ENCODE measurements at regions not wholly inside any gene's neighbourhood (a gene's known extent, or its start where the extent isn't known, plus 50 kb on each side); places are given as distances from the start of the nearest gene placed in this dataset.

DNA sequence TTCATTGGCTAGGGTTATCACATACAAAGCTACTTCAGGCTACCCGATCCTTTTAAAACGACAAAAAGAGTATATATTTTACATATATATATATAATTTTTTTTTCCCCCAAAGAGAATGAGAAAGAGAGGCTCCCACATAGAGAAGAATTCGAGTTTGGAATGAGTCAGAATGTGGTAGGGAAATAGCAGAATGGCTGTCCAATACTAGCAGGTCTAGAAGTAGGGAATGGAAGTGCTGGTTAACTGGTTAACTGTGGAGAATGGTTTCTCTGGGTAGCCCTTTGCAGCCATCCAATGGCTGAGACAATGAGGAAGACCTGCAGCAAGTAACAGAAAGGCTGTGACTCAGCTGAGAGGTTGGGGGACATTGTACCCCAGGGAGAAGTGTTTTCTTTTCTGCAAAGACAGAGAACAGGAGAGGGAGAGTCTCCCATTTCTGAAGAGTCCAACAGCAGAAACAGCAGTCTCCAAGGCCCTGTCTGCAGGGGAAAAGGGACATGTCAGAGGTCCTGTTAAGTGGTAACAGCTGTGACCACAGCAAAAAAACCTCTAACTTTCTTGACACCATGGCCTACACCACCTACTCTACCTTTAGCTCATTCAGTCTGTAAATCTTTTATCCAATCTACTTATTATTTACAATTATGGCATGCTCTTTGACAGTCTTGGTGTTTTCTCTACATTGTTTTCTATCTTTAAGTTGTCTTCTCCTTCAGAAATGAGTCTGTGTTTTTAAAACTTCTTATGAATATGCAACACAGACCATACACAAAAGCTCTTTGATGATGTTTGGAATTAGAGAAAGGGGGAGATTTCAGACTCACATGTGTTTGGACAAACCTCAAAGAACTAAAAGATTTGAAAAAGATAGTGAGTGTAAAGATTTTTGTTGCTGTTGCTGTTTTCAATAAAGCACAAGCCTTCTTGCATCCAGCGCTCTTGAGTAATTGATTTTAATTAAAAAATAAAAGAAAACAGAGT, 116.1 kb upstream of the SLC7A14 start:
- 87% methylated on average over 1 of the region's 4 CpGs for WGBS
- Histone ChIP-seq H3K9ac (ENCODE audit: low read depth, low read length) (no peak overlapping the region), H3K27ac (ENCODE audit: low read depth, low read length) (no peak overlapping the region), H3K27me3 (ENCODE audit: insufficient read depth, low read length) (no peaks in the 10 kb centered on the region), H3K36me3 (ENCODE audit: insufficient read depth, low read length) (no peaks in the 10 kb centered on the region), H3K4me3 (ENCODE audit: low read length) (no peak overlapping the region), H3K4me1 (ENCODE audit: insufficient read depth, low read length) (peaks cover 18% of the 10 kb centered on the region), H3K9me3 (ENCODE audit: insufficient read depth, low read depth, low read length) (no peaks in the 10 kb centered on the region)

DNA sequence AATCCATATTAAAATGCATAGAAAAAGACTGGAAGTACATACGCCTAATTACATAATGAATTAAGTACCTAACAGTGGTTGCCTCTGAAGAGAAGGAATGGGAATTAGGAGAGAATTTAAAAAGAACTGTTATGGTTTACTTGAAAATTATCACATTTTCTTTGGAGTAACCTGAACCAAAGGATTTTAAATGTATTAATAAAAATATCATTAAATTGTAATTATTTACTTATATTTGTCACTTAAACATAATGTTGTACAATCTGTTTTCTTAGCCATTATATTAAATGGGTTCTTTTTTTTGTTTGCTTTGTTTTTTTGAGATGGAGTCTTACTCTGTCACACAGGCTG, 114.2 kb upstream of the SLC7A14 start:
- no CpG with 5 or more reads among the region's 1 CpG for WGBS
- H3K9me3 ChIP-seq (ENCODE audit: insufficient read depth, low read depth, low read length) = no peaks in the 10 kb centered on the region
- H3K9ac ChIP-seq (ENCODE audit: low read depth, low read length) = no peak overlapping the region
- peaks cover 18% of the 10 kb centered on the region for H3K4me1 ChIP-seq (ENCODE audit: insufficient read depth, low read length)
- H3K27ac ChIP-seq (ENCODE audit: low read depth, low read length) = no peak overlapping the region
- no peaks in the 10 kb centered on the region for H3K36me3 ChIP-seq (ENCODE audit: insufficient read depth, low read length)
- H3K4me3 ChIP-seq (ENCODE audit: low read length) = no peak overlapping the region
- H3K27me3 ChIP-seq (ENCODE audit: insufficient read depth, low read length) = no peaks in the 10 kb centered on the region

DNA sequence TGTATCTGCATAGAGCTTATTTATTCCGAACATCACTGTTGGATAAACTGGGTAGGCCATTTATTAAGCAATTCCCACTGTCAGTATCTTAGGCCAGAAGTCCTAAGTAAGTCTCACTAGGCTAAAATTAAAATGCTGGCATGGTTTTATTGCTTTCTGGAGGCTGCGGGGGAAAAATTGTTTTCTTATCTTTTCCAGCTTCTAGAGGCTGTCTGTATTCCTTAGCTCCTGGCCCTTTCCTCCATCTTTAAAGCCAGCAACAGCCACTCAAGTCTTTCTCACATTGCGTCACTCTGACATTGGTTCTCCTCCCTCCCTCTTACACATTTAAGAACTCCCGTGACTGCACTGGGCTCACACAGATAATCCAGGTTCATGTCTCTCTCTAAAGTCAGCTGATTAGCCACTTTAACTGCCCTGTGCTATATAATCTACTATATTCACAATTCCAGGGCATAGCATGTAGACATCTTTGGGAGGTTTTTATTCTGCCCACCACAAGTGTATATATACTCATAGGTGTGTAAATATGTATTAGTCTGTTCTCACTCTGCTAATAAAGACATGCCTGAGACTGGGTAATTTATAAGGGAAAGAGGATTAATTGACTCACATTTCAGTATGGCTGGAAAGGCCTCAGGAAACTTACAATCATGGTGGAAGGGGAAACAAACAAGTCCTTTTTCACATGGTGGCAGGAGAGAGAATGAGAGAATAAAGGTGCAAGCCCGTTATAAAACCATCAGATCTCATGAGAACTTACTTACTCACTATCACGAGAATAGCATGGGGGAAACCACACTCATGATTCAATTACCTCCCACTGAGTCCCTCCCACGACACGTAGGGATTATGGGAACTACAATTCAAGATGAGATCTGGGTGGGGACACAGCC, 113.5 kb upstream of the SLC7A14 start:
- H3K4me3 ChIP-seq (ENCODE audit: low read length) = no peak overlapping the region
- H3K9ac ChIP-seq (ENCODE audit: low read depth, low read length) = no peak overlapping the region
- WGBS = 91% methylated on average over 7 of the region's 8 CpGs

DNA sequence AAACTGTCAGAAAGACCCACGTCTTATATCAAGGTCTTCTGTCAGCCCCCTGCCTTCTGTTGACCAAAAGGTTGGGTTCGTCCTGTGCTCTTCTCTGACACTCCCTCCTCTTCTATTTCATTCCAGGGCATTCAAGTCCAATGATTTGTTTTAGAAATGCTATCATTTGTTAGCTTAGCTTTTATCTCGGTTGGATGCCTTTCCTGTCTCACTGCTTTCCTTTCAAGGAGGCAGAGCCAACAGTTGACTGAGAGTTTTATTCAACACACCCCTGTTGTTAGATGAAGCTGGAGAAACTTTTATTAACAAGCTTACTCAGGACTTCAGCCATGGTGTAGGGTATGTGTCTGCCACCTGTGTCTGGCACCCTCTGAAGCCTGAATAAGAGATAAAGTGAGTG, 112.0 kb upstream of the SLC7A14 start:
- H3K36me3 ChIP-seq (ENCODE audit: insufficient read depth, low read length) = no peaks in the 10 kb centered on the region
- no peak overlapping the region for H3K27ac ChIP-seq (ENCODE audit: low read depth, low read length)
- H3K9me3 ChIP-seq (ENCODE audit: insufficient read depth, low read depth, low read length) = no peaks in the 10 kb centered on the region
- peaks cover 13% of the 10 kb centered on the region for H3K4me1 ChIP-seq (ENCODE audit: insufficient read depth, low read length)
- 60% methylated on average over 3 of the region's 3 CpGs for WGBS
- no peak overlapping the region for H3K9ac ChIP-seq (ENCODE audit: low read depth, low read length)
- H3K27me3 ChIP-seq (ENCODE audit: insufficient read depth, low read length) = no peaks in the 10 kb centered on the region
- no peak overlapping the region for H3K4me3 ChIP-seq (ENCODE audit: low read length)

More for the DNA sequence above, 113.5 kb upstream of the SLC7A14 start:
- Histone ChIP-seq H3K27ac (ENCODE audit: low read depth, low read length) (no peak overlapping the region), H3K27me3 (ENCODE audit: insufficient read depth, low read length) (no peaks in the 10 kb centered on the region), H3K9me3 (ENCODE audit: insufficient read depth, low read depth, low read length) (no peaks in the 10 kb centered on the region), H3K4me1 (ENCODE audit: insufficient read depth, low read length) (peaks cover 18% of the 10 kb centered on the region), H3K36me3 (ENCODE audit: insufficient read depth, low read length) (no peaks in the 10 kb centered on the region)

DNA sequence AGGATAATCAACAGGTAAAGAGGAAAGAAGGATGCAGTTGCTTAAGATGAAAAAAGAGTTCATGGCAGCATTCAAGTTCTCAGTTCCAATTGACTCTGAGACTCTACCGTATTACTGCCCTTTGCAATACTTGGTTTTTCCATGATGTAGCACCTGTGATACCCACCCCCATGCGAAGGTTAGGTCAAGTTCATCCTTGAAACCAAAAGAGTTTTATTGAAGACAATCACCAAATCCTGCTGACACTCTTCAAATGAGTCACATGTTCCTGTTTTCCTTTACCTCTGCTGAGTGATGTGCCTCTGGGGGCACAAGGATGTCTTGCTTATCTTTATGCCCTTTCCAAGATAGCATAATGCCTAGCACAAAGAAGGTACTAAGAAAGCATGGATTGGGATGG, 111.3 kb upstream of the SLC7A14 start:
- no peaks in the 10 kb centered on the region for H3K9me3 ChIP-seq (ENCODE audit: insufficient read depth, low read depth, low read length)
- H3K27me3 ChIP-seq (ENCODE audit: insufficient read depth, low read length) = no peaks in the 10 kb centered on the region
- no peaks in the 10 kb centered on the region for H3K36me3 ChIP-seq (ENCODE audit: insufficient read depth, low read length)
- no peak overlapping the region for H3K9ac ChIP-seq (ENCODE audit: low read depth, low read length)
- WGBS = 90% methylated on average over 2 of the region's 2 CpGs
- H3K4me1 ChIP-seq (ENCODE audit: insufficient read depth, low read length) = peaks cover 14% of the 10 kb centered on the region
- no peak overlapping the region for H3K4me3 ChIP-seq (ENCODE audit: low read length)
- H3K27ac ChIP-seq (ENCODE audit: low read depth, low read length) = no peak overlapping the region

DNA sequence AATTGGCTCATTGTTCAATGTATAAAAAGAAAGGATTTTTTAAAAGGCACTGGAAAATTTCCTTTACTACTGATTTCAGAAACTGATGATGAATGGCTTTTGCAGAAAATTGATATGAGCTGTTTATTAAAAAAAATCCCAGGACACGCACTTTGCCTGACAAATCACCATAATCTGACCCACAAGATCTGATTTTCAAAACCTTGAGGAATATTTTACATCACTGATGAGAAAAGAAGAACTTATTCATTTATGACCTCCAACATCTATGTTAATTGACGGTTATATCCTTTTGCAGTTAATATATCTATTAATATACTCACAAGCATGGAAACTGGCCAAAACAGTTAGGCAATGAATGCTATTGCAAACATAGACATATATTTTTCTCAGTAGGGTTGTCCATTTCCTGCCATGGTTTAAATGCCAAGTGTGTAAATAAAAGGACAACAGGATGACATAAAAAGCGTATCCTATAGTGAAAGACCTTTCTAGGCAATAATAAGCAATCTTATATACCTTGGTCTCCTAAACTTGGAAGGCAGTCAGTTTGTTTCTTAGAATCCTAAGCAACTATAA, 109.7 kb upstream of the SLC7A14 start:
- WGBS = 88% methylated on average over 3 of the region's 3 CpGs
- peaks cover 16% of the 10 kb centered on the region for H3K4me1 ChIP-seq (ENCODE audit: insufficient read depth, low read length)
- no peaks in the 10 kb centered on the region for H3K9me3 ChIP-seq (ENCODE audit: insufficient read depth, low read depth, low read length)
- no peak overlapping the region for H3K4me3 ChIP-seq (ENCODE audit: low read length)
- H3K36me3 ChIP-seq (ENCODE audit: insufficient read depth, low read length) = no peaks in the 10 kb centered on the region
- H3K27ac ChIP-seq (ENCODE audit: low read depth, low read length) = no peak overlapping the region
- no peaks in the 10 kb centered on the region for H3K27me3 ChIP-seq (ENCODE audit: insufficient read depth, low read length)
- H3K9ac ChIP-seq (ENCODE audit: low read depth, low read length) = no peak overlapping the region

DNA sequence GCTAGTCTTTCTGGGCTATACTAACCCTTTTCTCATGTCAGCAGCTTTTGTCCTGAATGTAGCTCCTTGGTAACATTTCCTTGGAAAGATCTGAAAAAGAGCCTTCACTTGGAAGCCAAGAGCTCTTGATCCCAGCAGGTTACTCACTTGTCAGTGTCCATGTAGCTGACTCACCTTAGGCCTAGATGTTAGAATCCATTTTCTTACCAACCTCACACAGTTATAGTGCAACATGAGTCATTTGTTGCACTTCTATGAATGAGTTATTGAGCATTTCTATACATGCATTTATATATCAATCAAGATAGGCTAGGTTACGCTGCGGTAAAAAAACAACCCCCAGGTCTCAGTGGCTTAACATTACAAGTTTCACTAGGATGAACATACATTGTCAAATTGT, 106.8 kb upstream of the SLC7A14 start:
- Histone ChIP-seq H3K36me3 (ENCODE audit: insufficient read depth, low read length) (no peaks in the 10 kb centered on the region), H3K27ac (ENCODE audit: low read depth, low read length) (no peak overlapping the region), H3K9ac (ENCODE audit: low read depth, low read length) (no peak overlapping the region), H3K27me3 (ENCODE audit: insufficient read depth, low read length) (no peaks in the 10 kb centered on the region), H3K4me3 (ENCODE audit: low read length) (no peak overlapping the region), H3K4me1 (ENCODE audit: insufficient read depth, low read length) (peaks cover 12% of the 10 kb centered on the region), H3K9me3 (ENCODE audit: insufficient read depth, low read depth, low read length) (peaks cover 6% of the 10 kb centered on the region; the same call in 1 of the 2 replicates)
- 98% methylated on average over 2 of the region's 2 CpGs for WGBS

DNA sequence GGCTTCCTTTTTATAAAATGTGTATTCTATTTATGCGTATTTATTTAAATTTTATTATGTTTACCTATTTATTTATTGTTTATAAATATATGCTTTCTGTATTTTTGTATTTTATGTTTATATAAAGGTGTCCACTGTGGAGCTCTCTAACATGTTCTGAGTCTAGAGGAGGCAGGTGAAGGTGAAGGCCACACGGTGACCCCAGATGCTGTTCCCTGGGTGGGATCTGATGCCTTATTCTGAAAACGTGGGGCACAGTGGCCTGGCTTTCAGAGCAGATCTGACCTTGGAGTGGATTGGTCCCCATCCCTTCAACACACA, 104.7 kb upstream of the SLC7A14 start:
- H3K9me3 ChIP-seq (ENCODE audit: insufficient read depth, low read depth, low read length) = peaks cover 6% of the 10 kb centered on the region; the same call in 1 of the 2 replicates
- no peaks in the 10 kb centered on the region for H3K36me3 ChIP-seq (ENCODE audit: insufficient read depth, low read length)
- H3K27ac ChIP-seq (ENCODE audit: low read depth, low read length) = no peak overlapping the region
- 81% methylated on average over 2 of the region's 3 CpGs for WGBS
- H3K27me3 ChIP-seq (ENCODE audit: insufficient read depth, low read length) = no peaks in the 10 kb centered on the region
- peaks cover 7% of the 10 kb centered on the region; the same call in 1 of the 2 replicates for H3K4me1 ChIP-seq (ENCODE audit: insufficient read depth, low read length)
- H3K4me3 ChIP-seq (ENCODE audit: low read length) = no peak overlapping the region
- no peak overlapping the region for H3K9ac ChIP-seq (ENCODE audit: low read depth, low read length)

DNA sequence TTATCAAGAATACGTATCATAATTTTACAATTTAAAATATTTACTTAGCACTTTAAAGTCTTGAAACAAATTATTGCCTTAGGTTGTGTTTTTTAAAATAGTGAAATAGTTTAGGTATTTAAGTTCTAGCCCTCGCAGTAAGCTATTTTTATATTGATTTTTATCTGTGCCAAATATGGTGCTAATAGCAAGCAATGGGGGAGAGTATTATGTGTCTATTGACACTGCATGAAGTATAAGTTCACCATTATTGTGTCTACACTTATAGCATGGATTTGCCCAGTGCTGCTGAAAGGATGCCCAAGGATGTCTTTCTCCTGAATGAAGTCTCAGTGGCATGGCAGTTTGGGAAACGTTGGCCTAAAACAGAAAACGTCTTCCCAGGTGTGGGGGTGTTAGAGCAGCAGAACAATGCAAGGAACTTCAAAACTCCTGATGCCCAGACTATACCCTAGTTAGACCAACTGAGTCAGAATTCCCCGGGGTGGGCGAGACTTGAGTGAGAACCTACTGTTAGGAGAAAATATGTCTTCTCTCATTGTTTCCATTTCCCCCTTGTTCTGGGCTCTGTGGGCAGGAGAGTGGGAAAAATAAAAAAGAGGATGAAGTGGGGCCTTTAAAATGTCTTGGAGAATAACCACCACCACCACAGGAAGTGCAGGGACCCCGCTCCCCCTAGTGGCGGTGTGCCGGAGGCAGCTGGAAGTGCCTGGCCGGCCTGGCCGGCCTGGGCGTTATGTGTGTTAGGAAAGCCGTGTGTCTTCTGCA, 104.2 kb upstream of the SLC7A14 start:
- no peak overlapping the region for H3K9ac ChIP-seq (ENCODE audit: low read depth, low read length)
- 57% methylated on average over 5 of the region's 13 CpGs for WGBS
- H3K36me3 ChIP-seq (ENCODE audit: insufficient read depth, low read length) = no peaks in the 10 kb centered on the region
- no peaks in the 10 kb centered on the region for H3K27me3 ChIP-seq (ENCODE audit: insufficient read depth, low read length)
- no peak overlapping the region for H3K4me3 ChIP-seq (ENCODE audit: low read length)
- H3K27ac ChIP-seq (ENCODE audit: low read depth, low read length) = peak overlapping the region; percentile 80; the same call in 1 of the 2 replicates
- H3K9me3 ChIP-seq (ENCODE audit: insufficient read depth, low read depth, low read length) = peaks cover 6% of the 10 kb centered on the region; the same call in 1 of the 2 replicates
- H3K4me1 ChIP-seq (ENCODE audit: insufficient read depth, low read length) = peaks cover 7% of the 10 kb centered on the region; the same call in 1 of the 2 replicates

DNA sequence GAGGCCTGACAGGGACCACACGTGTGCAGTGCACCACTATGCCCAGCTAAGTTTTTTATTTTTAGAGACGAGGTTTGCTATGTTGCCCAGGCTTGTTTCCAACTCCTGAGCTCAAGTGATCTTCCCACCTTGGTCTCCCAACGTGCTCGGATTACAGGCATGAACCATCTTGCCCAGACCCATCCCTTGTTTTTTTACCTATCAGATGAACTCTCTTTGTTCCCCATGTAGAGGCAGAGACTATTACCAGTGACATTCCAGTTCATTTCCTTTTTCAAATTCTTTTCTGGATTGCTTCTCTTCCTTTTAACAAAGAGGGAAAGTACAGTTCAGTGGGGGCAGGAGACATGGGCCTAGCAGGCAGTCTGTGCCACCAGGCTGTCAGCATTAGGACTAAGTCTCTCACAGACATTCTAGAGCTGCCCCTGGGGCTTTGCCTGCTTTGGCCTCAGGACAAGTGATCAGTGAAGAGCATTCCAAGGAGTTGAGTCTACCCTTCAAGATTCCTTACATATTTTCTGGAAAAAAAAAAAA, 103.5 kb upstream of the SLC7A14 start:
- no peaks in the 10 kb centered on the region for H3K36me3 ChIP-seq (ENCODE audit: insufficient read depth, low read length)
- peak overlapping the region; percentile 35; the same call in 1 of the 2 replicates for H3K9ac ChIP-seq (ENCODE audit: low read depth, low read length)
- H3K27me3 ChIP-seq (ENCODE audit: insufficient read depth, low read length) = no peaks in the 10 kb centered on the region
- WGBS = 76% methylated on average over 4 of the region's 4 CpGs
- peaks cover 6% of the 10 kb centered on the region; the same call in 1 of the 2 replicates for H3K9me3 ChIP-seq (ENCODE audit: insufficient read depth, low read depth, low read length)
- no peak overlapping the region for H3K4me3 ChIP-seq (ENCODE audit: low read length)
- peak overlapping the region; percentile 61 for H3K27ac ChIP-seq (ENCODE audit: low read depth, low read length)
- H3K4me1 ChIP-seq (ENCODE audit: insufficient read depth, low read length) = peaks cover 7% of the 10 kb centered on the region; the same call in 1 of the 2 replicates

Data from HUES64 (cell line).